GM18519 (cell line): ENCODE measurements at regions not wholly inside any gene's neighbourhood (a gene's known extent, or its start where the extent isn't known, plus 50 kb on each side); places are given as distances from the start of the nearest gene placed in this dataset.
"Not testable (repeated sequence)": the region's sequence is repeated elsewhere in the genome, so short reads cannot be mapped to it uniquely, and the experiment has no call there.

Experiments
- ATAC-seq: cut with Tn5 transposase; IDR thresholded peaks from one replicate; pipeline ENCODE4 v1.9.1; 2021; ENCODE audit warnings: mild to moderate bottlenecking, moderate library complexity; ENCODE audit not compliant: unreplicated experiment, low FRiP score

DNA sequence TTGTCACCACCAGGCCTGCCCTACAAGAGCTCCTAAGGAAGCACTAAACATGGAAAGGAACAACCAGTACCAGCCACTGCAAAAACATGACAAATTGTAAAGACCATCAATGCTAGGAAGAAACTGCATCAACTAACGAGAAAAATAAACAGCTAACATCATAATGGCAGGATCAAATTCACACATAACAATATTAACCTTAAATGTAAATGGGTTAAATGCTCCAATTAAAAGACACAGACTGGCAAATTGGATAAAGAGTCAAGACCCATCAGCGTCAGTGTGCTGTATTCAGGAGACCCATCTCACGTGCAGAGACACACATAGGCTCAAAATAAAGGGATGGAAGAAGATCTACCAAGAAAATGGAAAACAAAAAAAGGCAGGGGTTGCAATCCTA lies 77.0 kb upstream of the SAMSN1 start:
- not testable (repeated sequence) for ATAC-seq

DNA sequence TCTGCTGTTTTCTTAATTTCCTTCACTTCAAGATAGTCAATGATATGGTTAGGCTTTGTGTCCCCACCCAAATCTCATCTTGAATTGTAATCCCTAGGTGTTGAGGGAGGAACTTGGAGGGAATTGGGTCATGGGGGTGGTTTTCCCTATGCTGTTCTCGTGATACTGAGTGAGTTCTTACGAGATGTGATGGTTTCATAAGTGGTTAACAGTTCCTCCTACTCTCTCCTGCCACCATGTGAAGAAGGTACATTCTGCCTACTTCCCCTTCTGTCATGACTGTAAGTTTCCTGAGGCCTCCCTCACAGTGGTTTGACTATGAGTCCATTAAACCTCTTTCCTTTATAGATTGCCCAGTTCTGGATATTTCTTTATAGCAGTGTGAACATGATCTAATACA lies 74.0 kb upstream of the SAMSN1 start:
- ATAC-seq = no peak

- no peak for ATAC-seq
These were observed 71.8 kb upstream of the SAMSN1 start for GRCh38 chr21:14617871-14618270.

- ATAC-seq = no peak
These were observed 70.9 kb upstream of the SAMSN1 start for GRCh38 chr21:14617040-14617393.

GRCh38 chr21:14616380-14617039 lies 70.4 kb upstream of the SAMSN1 start:
- ATAC-seq = no peak

DNA sequence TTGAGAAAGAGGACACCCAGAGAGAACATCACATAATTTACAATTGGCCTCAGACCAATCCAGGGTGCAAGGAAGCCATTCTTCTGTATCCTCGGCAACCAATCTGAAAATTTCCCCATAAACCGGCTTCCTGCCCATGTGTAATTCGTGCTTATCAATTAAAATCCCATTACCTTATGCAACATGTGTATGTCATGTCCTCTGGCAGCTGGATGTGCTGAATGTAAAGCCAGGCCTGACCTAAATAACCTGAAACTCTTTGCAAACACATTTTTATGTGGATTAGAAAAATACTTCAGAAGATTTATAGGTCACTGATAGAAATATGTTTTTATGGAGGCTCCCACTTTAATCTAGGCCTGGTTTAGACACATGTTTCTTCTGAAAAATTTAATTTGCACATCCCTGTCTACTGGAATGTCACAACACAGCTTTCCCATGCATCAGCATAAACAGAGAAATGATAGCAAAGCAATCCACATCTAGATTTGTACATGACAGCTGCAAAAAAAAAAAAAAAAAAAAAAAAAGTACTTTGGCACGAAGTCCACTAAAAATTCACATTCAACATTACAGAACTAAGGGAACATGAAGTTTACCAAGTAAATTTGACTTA lies 69.4 kb upstream of the SAMSN1 start:
- no peak for ATAC-seq

- ATAC-seq = no peak
These were observed 68.2 kb upstream of the SAMSN1 start for GRCh38 chr21:14614287-14614686.

GRCh38 chr21:14613486-14614224 lies 67.5 kb upstream of the SAMSN1 start:
- ATAC-seq = no peak

DNA sequence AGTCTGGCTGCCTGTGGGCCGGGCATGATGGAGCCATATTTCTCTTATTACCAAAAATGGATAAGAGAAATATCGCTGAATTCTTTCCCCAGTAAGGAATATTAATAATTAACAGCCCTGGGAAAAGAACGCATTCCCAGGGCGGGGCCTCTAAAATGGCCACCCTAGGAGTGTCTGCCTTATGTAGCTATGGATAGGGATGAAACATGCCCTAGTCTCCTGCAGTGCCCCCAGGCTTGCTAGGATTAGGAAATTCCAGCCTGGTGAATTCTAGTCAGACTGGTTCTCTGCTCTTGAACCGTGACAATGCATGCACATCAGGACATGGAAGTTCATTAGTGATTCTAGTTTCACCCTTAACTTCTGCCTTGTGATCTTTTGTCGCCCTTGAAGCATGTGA lies 64.0 kb upstream of the SAMSN1 start:
- ATAC-seq = not testable (repeated sequence)

DNA sequence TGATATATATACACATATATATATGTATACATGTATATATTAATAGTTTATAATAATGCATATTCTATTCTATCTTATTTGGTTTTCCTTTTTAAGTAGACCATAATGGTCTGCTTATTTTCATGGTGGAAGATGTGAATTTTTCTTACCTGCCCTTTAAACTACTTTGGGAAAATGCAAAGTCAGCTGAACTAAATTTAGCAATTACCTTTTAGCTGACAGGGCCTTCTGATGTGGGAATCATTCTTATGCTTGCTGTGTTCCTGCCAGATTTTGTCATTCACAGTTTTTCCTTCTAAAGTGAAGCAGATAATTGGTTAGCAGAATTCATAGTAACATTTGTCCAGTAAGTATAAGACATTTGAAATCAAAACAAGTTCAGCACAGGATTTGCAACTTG lies 63.2 kb upstream of the SAMSN1 start:
- ATAC-seq = no peak

DNA sequence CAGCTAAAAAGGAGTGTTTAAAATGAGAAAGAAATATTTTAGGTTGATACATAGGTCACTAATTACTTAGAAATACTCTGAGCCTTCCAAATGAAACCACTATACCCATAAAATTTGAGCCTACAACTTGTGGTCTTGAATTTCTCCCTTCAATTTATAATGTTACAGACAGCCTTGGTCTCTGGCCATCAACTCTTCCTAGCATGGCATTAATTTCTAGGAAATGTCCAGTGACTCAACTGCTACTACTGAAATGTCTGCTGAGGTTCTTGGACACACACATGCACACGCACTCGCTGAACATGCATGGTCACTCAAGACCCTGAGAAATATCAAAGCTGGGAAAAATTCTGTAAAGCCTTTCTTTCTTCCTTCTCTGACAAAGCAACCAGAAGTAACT lies 61.1 kb upstream of the SAMSN1 start:
- ATAC-seq = no peak

GRCh38 chr21:14603202-14603601 lies 57.1 kb upstream of the SAMSN1 start:
- ATAC-seq = no peak

- no peak for ATAC-seq
These were observed 56.4 kb upstream of the SAMSN1 start for GRCh38 chr21:14602382-14602958.

GRCh38 chr21:14600569-14601297 lies 54.6 kb upstream of the SAMSN1 start:
- ATAC-seq = no peak

DNA sequence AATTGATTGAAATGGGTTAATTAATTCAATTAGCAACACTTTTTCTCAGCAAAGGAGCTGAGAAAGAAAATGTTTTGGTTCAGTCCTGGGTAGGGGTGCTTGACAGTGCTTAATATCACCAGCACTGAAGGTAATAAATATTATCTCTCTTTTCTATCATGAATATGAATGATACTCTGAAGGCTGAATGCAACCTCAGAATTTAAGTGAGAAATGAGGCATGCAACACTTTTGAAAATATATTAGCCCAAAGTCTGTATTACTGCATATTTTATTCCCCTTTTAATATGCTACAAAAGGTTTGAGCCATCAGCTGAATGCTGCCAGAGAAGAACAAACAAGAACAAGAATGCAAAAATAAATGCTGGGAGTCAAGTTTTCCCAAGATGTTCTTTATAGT lies 52.0 kb upstream of the SAMSN1 start:
- no peak for ATAC-seq
